A673 (cell line): ENCODE measurements at regions not wholly inside any gene's neighbourhood (a gene's known extent, or its start where the extent isn't known, plus 50 kb on each side); places are given as distances from the start of the nearest gene placed in this dataset.

Experiments
- BruUV-seq: library from RNA; stranded (reverse); fragments of 400-500 nt; replicated peaks from 2 replicates; lab custom pipeline; 2021; lab: Mats Ljungman, UMichigan
- CTCF ChIA-PET: fragments of 300-600 bp; sonication (Branson Sonifier 250); formaldehyde crosslinking; loops from one replicate; lab custom pipeline; 2022; ENCODE audit warnings: antibody characterized with exemption; lab: Charles Lee
- POLR2A ChIA-PET: fragments of 300-600 bp; sonication (Branson Sonifier 250); formaldehyde crosslinking; loops from one replicate; lab custom pipeline; 2022; ENCODE audit warnings: antibody characterized with exemption; ENCODE audit not compliant: low non-redundant PET; lab: Charles Lee
- DNase-seq: peaks from one replicate; pipeline ENCODE4 v3.0.0-alpha.2; 2015; ENCODE audit warnings: low spot score
- H3K27ac ChIP-seq: fragments of 200-600 bp; sonication (generic); 2 replicates; pipeline ENCODE4 v1.5.1; 2016; ENCODE audit warnings: mixed run types, low read depth, mild to moderate bottlenecking, mixed read lengths, antibody characterized with exemption, low read length; ENCODE audit not compliant: poor library complexity, severe bottlenecking
- H3K27me3 ChIP-seq: fragments of 200-600 bp; sonication (generic); replicated peaks from 2 replicates; pipeline ENCODE4 v1.6.1; 2017; ENCODE audit warnings: mixed run types, low read depth, mild to moderate bottlenecking, mixed read lengths, antibody characterized with exemption, low read length; ENCODE audit not compliant: insufficient read depth, poor library complexity
- H3K36me3 ChIP-seq: fragments of 200-600 bp; sonication (generic); 2 replicates; pipeline ENCODE4 v1.6.1; 2016; ENCODE audit warnings: mixed run types, mild to moderate bottlenecking, mixed read lengths, antibody characterized with exemption, low read length; ENCODE audit not compliant: insufficient read depth, poor library complexity, severe bottlenecking
- H3K4me1 ChIP-seq: fragments of 200-600 bp; sonication (generic); 2 replicates; pipeline ENCODE4 v1.6.1; 2017; ENCODE audit warnings: mixed run types, mild to moderate bottlenecking, mixed read lengths, antibody characterized with exemption, low read length; ENCODE audit not compliant: insufficient read depth, poor library complexity, severe bottlenecking
- H3K4me3 ChIP-seq: fragments of 200-600 bp; sonication (generic); 2 replicates; pipeline ENCODE4 v1.5.1; 2016; ENCODE audit warnings: low read depth, mixed run types, mild to moderate bottlenecking, mixed read lengths, low read length; ENCODE audit not compliant: poor library complexity, severe bottlenecking
- H3K9me3 ChIP-seq: fragments of 200-600 bp; sonication (generic); 2 replicates; pipeline ENCODE4 v1.6.1; 2016; ENCODE audit warnings: mixed run types, low read depth, mild to moderate bottlenecking, mixed read lengths, antibody characterized with exemption, low read length; ENCODE audit not compliant: poor library complexity, severe bottlenecking
- CTCF ChIP-seq: fragments of 300-800, 200-600 bp; sonication (generic); conservative IDR thresholded peaks from 2 replicates; pipeline ENCODE4 v1.5.1; 2017; ENCODE audit warnings: low read depth, mild to moderate bottlenecking, antibody characterized with exemption, low read length, moderate library complexity, mixed read lengths
- EZH2 ChIP-seq: fragments of 200-600 bp; sonication (generic); IDR thresholded peaks from 2 replicates; pipeline ENCODE4 v1.6.1; 2017; ENCODE audit warnings: borderline replicate concordance, low read depth, mild to moderate bottlenecking, mixed read lengths, antibody characterized with exemption, low read length; ENCODE audit not compliant: poor library complexity, severe bottlenecking
- intact Hi-C: fragments of 100-400 bp; cut with micrococcal nuclease; formaldehyde crosslinking; loops from one replicate; pipeline ENCODE4 v1.10.0; 2022; ENCODE audit not compliant: unreplicated experiment

DNA sequence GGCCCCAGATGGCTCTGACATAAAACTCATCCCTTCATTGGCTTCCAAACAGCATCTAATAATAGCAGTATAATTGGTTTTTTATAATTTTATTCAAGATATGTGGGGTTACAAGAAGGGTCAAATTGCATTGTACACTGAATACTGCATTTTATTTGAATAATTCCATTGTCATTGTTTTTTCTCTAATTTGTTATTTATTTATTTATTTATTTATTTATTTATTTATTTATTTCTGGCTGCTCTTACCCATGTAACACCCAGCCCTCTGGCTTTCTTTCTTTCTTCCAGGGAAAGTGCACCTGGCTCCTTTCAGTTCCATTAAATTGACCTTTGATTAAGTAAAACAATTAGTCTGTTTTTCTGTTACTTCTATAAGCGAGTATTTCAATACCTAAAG lies 210.1 kb downstream of the CDH9 start:
- intact Hi-C loops = no loop called here

DNA sequence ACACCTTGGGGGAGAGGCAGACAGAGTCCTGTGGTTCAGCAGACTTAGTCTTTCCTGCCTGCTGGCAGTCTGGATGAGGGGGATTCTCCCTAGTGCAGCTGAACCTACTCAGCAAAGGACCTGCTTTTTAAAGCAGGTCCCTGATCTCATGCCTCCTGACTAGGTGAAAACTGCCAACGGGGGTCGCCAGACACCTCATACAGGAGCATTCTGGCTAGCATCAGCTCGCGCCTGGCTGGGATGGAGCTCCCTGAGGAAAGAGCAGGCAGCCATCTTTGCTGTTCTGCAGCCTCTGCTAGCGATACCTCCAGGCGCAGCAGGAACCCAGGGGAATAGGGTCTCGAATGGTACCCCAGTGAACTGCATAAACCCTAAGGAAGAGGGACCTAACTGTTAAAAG lies 225.2 kb downstream of the CDH9 start:
- Histone ChIP-seq H3K9me3 (no peaks in the 10 kb centered on the region), H3K27me3 (no peaks in the 10 kb centered on the region), H3K4me1 (no peaks in the 10 kb centered on the region), H3K27ac (no peak overlapping the region), H3K4me3 (no peak overlapping the region), H3K36me3 (no peaks in the 10 kb centered on the region)
- TF ChIP-seq CTCF = no peak
- no peak for TF ChIP-seq EZH2
- DNase-seq = no peak
- CTCF ChIA-PET = no interaction called here
- no TSS peak for BruUV-seq
- POLR2A ChIA-PET = no interaction called here
- intact Hi-C loops = no loop called here

More for the DNA sequence above, 210.1 kb downstream of the CDH9 start:
- H3K4me1 ChIP-seq = peaks cover 2% of the 10 kb centered on the region
- CTCF ChIA-PET = no interaction called here
- TF ChIP-seq EZH2 (no peak), CTCF (no peak)
- no peak for DNase-seq
- no peaks in the 10 kb centered on the region for H3K36me3 ChIP-seq
- BruUV-seq = no TSS peak
- H3K9me3 ChIP-seq = no peaks in the 10 kb centered on the region
- no peak overlapping the region for H3K4me3 ChIP-seq
- POLR2A ChIA-PET = no interaction called here
- no peaks in the 10 kb centered on the region for H3K27me3 ChIP-seq
- no peak overlapping the region for H3K27ac ChIP-seq

- Histone ChIP-seq H3K36me3 (no peaks in the 10 kb centered on the region), H3K4me1 (no peaks in the 10 kb centered on the region), H3K9me3 (no peaks in the 10 kb centered on the region), H3K4me3 (no peak overlapping the region), H3K27me3 (no peaks in the 10 kb centered on the region), H3K27ac (no peak overlapping the region)
- TF ChIP-seq EZH2 = no peak
- TF ChIP-seq CTCF = no peak
- BruUV-seq = no TSS peak
- no peak for DNase-seq
- CTCF ChIA-PET = no interaction called here
- POLR2A ChIA-PET = no interaction called here
- intact Hi-C loops = no loop called here
Observed at GRCh38 chr5:26812714-26813113, 225.7 kb downstream of the CDH9 start.
